ENCODE measurements at regions not wholly inside any gene's neighbourhood (a gene's known extent, or its start where the extent isn't known, plus 50 kb on each side); places are given as distances from the start of the nearest gene placed in this dataset.

GRCh38 chr2:168403736-168404135 lies 52.3 kb upstream of the CERS6 start:
- H3K9me3 ChIP-seq (replicated peaks; ENCODE audit: control insufficient read depth, low read depth, low read length): no peaks in the 10 kb centered on the region
- WGBS (ENCODE audit: insufficient coverage): 29% methylated on average over 1 of the region's 2 CpGs
- no peaks in the 10 kb centered on the region for H3K27me3 ChIP-seq (ENCODE audit: control insufficient read depth, insufficient read depth, low read length)
- no peak overlapping the region for H3K27ac ChIP-seq (ENCODE audit: low read length)
- no peaks in the 10 kb centered on the region for H3K36me3 ChIP-seq (ENCODE audit: control insufficient read depth, insufficient read depth, low read length)
- H3K4me1 ChIP-seq (ENCODE audit: control insufficient read depth, insufficient read depth, low read length): no peaks in the 10 kb centered on the region
- no peak overlapping the region for H3K4me3 ChIP-seq (ENCODE audit: low read length)
- DNase-seq: no peak

GRCh38 chr2:168404764-168405163 lies 51.3 kb upstream of the CERS6 start:
- no peak for DNase-seq
- H3K4me1 ChIP-seq (ENCODE audit: control insufficient read depth, insufficient read depth, low read length): no peaks in the 10 kb centered on the region
- WGBS (ENCODE audit: insufficient coverage): no CpG with 5 or more reads among the region's 2 CpGs
- H3K9me3 ChIP-seq (replicated peaks; ENCODE audit: control insufficient read depth, low read depth, low read length): no peaks in the 10 kb centered on the region
- H3K27me3 ChIP-seq (ENCODE audit: control insufficient read depth, insufficient read depth, low read length): no peaks in the 10 kb centered on the region
- H3K36me3 ChIP-seq (ENCODE audit: control insufficient read depth, insufficient read depth, low read length): no peaks in the 10 kb centered on the region
- H3K27ac ChIP-seq (ENCODE audit: low read length): no peak overlapping the region
- H3K4me3 ChIP-seq (ENCODE audit: low read length): no peak overlapping the region

Measured in muscle of leg (tissue), 3 donors.